Retina (tissue), 1 donor: ENCODE measurements at regions not wholly inside any gene's neighbourhood (a gene's known extent, or its start where the extent isn't known, plus 50 kb on each side); places are given as distances from the start of the nearest gene placed in this dataset.
"Not testable (repeated sequence)": the region's sequence is repeated elsewhere in the genome, so short reads cannot be mapped to it uniquely, and the experiment has no call there.

Experiments used
- DNase-seq: peaks from one replicate; pipeline ENCODE4 v3.0.0-alpha.2; 2016

GRCh38 chr4:79174490-79175252 is 151.2 kb downstream of the NAA11 start:
- no peak for DNase-seq

GRCh38 chr4:79173186-79173585 is 152.7 kb downstream of the NAA11 start:
- no peak for DNase-seq

GRCh38 chr4:79170077-79170476 is 155.8 kb downstream of the NAA11 start:
- no peak for DNase-seq

GRCh38 chr4:79164907-79165610 is 160.8 kb downstream of the NAA11 start:
- peak; percentile 80 for DNase-seq

- peak; percentile 35 for DNase-seq
Measured at GRCh38 chr4:79163981-79164490, 161.8 kb downstream of the NAA11 start.

GRCh38 chr4:79160962-79161361 is 164.9 kb downstream of the NAA11 start:
- DNase-seq: no peak

GRCh38 chr4:79158705-79159104 is 167.2 kb downstream of the NAA11 start:
- not testable (repeated sequence) for DNase-seq

GRCh38 chr4:79155336-79155735 is 170.5 kb downstream of the NAA11 start:
- no peak for DNase-seq

- no peak for DNase-seq
Measured at GRCh38 chr4:79150820-79151416, 174.9 kb downstream of the NAA11 start.

GRCh38 chr4:79148369-79148768 is 177.5 kb downstream of the NAA11 start:
- DNase-seq: no peak

- no peak for DNase-seq
Measured at GRCh38 chr4:79147251-79147650, 178.6 kb downstream of the NAA11 start.

- no peak for DNase-seq
Measured at GRCh38 chr4:79141530-79141929, 184.3 kb downstream of the NAA11 start.

- no peak for DNase-seq
Measured at GRCh38 chr4:79134767-79135166, 191.1 kb downstream of the NAA11 start.

GRCh38 chr4:79132826-79133225 is 193.0 kb downstream of the NAA11 start:
- no peak for DNase-seq

- DNase-seq: no peak
Measured at GRCh38 chr4:79121875-79122358, 182.7 kb upstream of the PAQR3 start.

- DNase-seq: no peak
Measured at GRCh38 chr4:79121223-79121622, 182.0 kb upstream of the PAQR3 start.

GRCh38 chr4:79117051-79117450 is 177.8 kb upstream of the PAQR3 start:
- not testable (repeated sequence) for DNase-seq

- no peak for DNase-seq
Measured at GRCh38 chr4:79107014-79107413, 167.8 kb upstream of the PAQR3 start.

GRCh38 chr4:79088946-79089691 is 149.9 kb upstream of the PAQR3 start:
- peak; percentile 69 for DNase-seq

GRCh38 chr4:79087071-79087470 is 147.8 kb upstream of the PAQR3 start:
- DNase-seq: no peak

- peak; percentile 12 for DNase-seq
Measured at GRCh38 chr4:79083406-79084010, 144.3 kb upstream of the PAQR3 start.

GRCh38 chr4:79082997-79083396 is 143.8 kb upstream of the PAQR3 start:
- DNase-seq: no peak
